Stimulated activated memory B cell treated with anti-CD40 and anti-IgM and Interleukin-4, amounts not matched to agents 10 μg/mL and 1 μg/mL and 100 μg/mL, for 72 hours (primary cell): ENCODE measurements at regions not wholly inside any gene's neighbourhood (a gene's known extent, or its start where the extent isn't known, plus 50 kb on each side); places are given as distances from the start of the nearest gene placed in this dataset.
"Not testable (repeated sequence)": the region's sequence is repeated elsewhere in the genome, so short reads cannot be mapped to it uniquely, and the experiment has no call there.

Experiments used
- ATAC-seq: fragments of 150-1000 bp; cut with Tn5 transposase; 2 replicates; pipeline ENCODE4 v1.10.0; 2021
- H3K27ac Mint-ChIP-seq: one replicate; pipeline ENCODE4 v1.8.0; 2022; ENCODE audit warnings: mild to moderate bottlenecking, mixed read lengths
- H3K27me3 Mint-ChIP-seq: one replicate; pipeline ENCODE4 v1.8.0; 2022; ENCODE audit warnings: mixed read lengths
- H3K36me3 Mint-ChIP-seq: one replicate; pipeline ENCODE4 v1.8.0; 2022; ENCODE audit warnings: mixed read lengths
- H3K4me1 Mint-ChIP-seq: one replicate; pipeline ENCODE4 v1.8.0; 2022; ENCODE audit warnings: mixed read lengths
- H3K4me3 Mint-ChIP-seq: one replicate; pipeline ENCODE4 v1.8.0; 2022; ENCODE audit warnings: mild to moderate bottlenecking, moderate library complexity, mixed read lengths
- H3K9me3 Mint-ChIP-seq: one replicate; pipeline ENCODE4 v1.8.0; 2022; ENCODE audit warnings: mixed read lengths

GRCh38 chrX:79557212-79557611 lies 190.1 kb upstream of the ITM2A start:
- no peaks in the 10 kb centered on the region for H3K9me3 Mint-ChIP-seq

GRCh38 chrX:79556800-79557199 lies 189.7 kb upstream of the ITM2A start:
- H3K27me3 Mint-ChIP-seq: no peaks in the 10 kb centered on the region
- ATAC-seq: no peak

More at GRCh38 chrX:79557212-79557611, 190.1 kb upstream of the ITM2A start:
- Mint-ChIP-seq H3K27me3 (no peaks in the 10 kb centered on the region), H3K4me3 (no peak overlapping the region), H3K4me1 (no peaks in the 10 kb centered on the region), H3K36me3 (no peaks in the 10 kb centered on the region), H3K27ac (no peak overlapping the region)
- ATAC-seq: no peak

GRCh38 chrX:79530310-79531108 lies 163.4 kb upstream of the ITM2A start:
- no peak overlapping the region for H3K27ac Mint-ChIP-seq
- H3K9me3 Mint-ChIP-seq: no peaks in the 10 kb centered on the region
- no peak overlapping the region for H3K4me3 Mint-ChIP-seq
- no peaks in the 10 kb centered on the region for H3K4me1 Mint-ChIP-seq
- no peaks in the 10 kb centered on the region for H3K36me3 Mint-ChIP-seq
- ATAC-seq: no peak
- H3K27me3 Mint-ChIP-seq: no peaks in the 10 kb centered on the region

More at GRCh38 chrX:79556800-79557199, 189.7 kb upstream of the ITM2A start:
- no peak overlapping the region for H3K27ac Mint-ChIP-seq
- H3K9me3 Mint-ChIP-seq: no peaks in the 10 kb centered on the region
- no peaks in the 10 kb centered on the region for H3K4me1 Mint-ChIP-seq
- H3K4me3 Mint-ChIP-seq: no peak overlapping the region
- no peaks in the 10 kb centered on the region for H3K36me3 Mint-ChIP-seq

- no peaks in the 10 kb centered on the region for H3K36me3 Mint-ChIP-seq
- H3K27me3 Mint-ChIP-seq: no peaks in the 10 kb centered on the region
- H3K9me3 Mint-ChIP-seq: peaks cover 4% of the 10 kb centered on the region
- no peaks in the 10 kb centered on the region for H3K4me1 Mint-ChIP-seq
- no peak overlapping the region for H3K4me3 Mint-ChIP-seq
- H3K27ac Mint-ChIP-seq: no peak overlapping the region
- no peak for ATAC-seq
Measured at GRCh38 chrX:79524642-79525041, 157.5 kb upstream of the ITM2A start.

GRCh38 chrX:79515529-79515928 lies 148.4 kb upstream of the ITM2A start:
- Mint-ChIP-seq H3K9me3 (no peaks in the 10 kb centered on the region), H3K27ac (no peak overlapping the region), H3K27me3 (no peaks in the 10 kb centered on the region), H3K4me3 (no peak overlapping the region), H3K4me1 (no peaks in the 10 kb centered on the region), H3K36me3 (no peaks in the 10 kb centered on the region)
- no peak for ATAC-seq

- H3K9me3 Mint-ChIP-seq: no peaks in the 10 kb centered on the region
- H3K4me3 Mint-ChIP-seq: no peak overlapping the region
- no peaks in the 10 kb centered on the region for H3K4me1 Mint-ChIP-seq
- H3K36me3 Mint-ChIP-seq: no peaks in the 10 kb centered on the region
- H3K27me3 Mint-ChIP-seq: no peaks in the 10 kb centered on the region
- no peak overlapping the region for H3K27ac Mint-ChIP-seq
- ATAC-seq: no peak
Measured at GRCh38 chrX:79511799-79512198, 144.7 kb upstream of the ITM2A start.

- no peak for ATAC-seq
- H3K27ac Mint-ChIP-seq: no peak overlapping the region
- H3K9me3 Mint-ChIP-seq: peaks cover 2% of the 10 kb centered on the region
- H3K4me3 Mint-ChIP-seq: no peak overlapping the region
- H3K36me3 Mint-ChIP-seq: no peaks in the 10 kb centered on the region
- no peaks in the 10 kb centered on the region for H3K27me3 Mint-ChIP-seq
- H3K4me1 Mint-ChIP-seq: no peaks in the 10 kb centered on the region
Measured at GRCh38 chrX:79506001-79506400, 138.9 kb upstream of the ITM2A start.

- no peak for ATAC-seq
- Mint-ChIP-seq H3K4me1 (no peaks in the 10 kb centered on the region), H3K27me3 (peaks cover 14% of the 10 kb centered on the region), H3K4me3 (no peak overlapping the region), H3K9me3 (peaks cover 3% of the 10 kb centered on the region), H3K36me3 (no peaks in the 10 kb centered on the region), H3K27ac (no peak overlapping the region)
Measured at GRCh38 chrX:79482686-79483085, 115.6 kb upstream of the ITM2A start.

GRCh38 chrX:79477691-79478090 lies 110.6 kb upstream of the ITM2A start:
- Mint-ChIP-seq H3K27me3 (no peaks in the 10 kb centered on the region), H3K4me1 (no peaks in the 10 kb centered on the region), H3K27ac (no peak overlapping the region), H3K4me3 (no peak overlapping the region), H3K36me3 (no peaks in the 10 kb centered on the region), H3K9me3 (no peaks in the 10 kb centered on the region)
- no peak for ATAC-seq

GRCh38 chrX:79466636-79467035 lies 99.5 kb upstream of the ITM2A start:
- Mint-ChIP-seq H3K9me3 (no peaks in the 10 kb centered on the region), H3K4me3 (no peak overlapping the region), H3K36me3 (no peaks in the 10 kb centered on the region), H3K27me3 (no peaks in the 10 kb centered on the region), H3K4me1 (no peaks in the 10 kb centered on the region), H3K27ac (no peak overlapping the region)
- ATAC-seq: no peak

- H3K4me1 Mint-ChIP-seq: no peaks in the 10 kb centered on the region
- no peaks in the 10 kb centered on the region for H3K9me3 Mint-ChIP-seq
- H3K36me3 Mint-ChIP-seq: no peaks in the 10 kb centered on the region
- H3K27me3 Mint-ChIP-seq: no peaks in the 10 kb centered on the region
- no peak overlapping the region for H3K4me3 Mint-ChIP-seq
- no peak overlapping the region for H3K27ac Mint-ChIP-seq
- no peak for ATAC-seq
Measured at GRCh38 chrX:79462458-79462857, 95.3 kb upstream of the ITM2A start.

GRCh38 chrX:79456593-79456992 lies 89.5 kb upstream of the ITM2A start:
- H3K27me3 Mint-ChIP-seq, H3K4me3 Mint-ChIP-seq, H3K4me1 Mint-ChIP-seq, H3K27ac Mint-ChIP-seq, H3K9me3 Mint-ChIP-seq, H3K36me3 Mint-ChIP-seq, ATAC-seq: not testable (repeated sequence)

GRCh38 chrX:79452881-79453280 lies 85.7 kb upstream of the ITM2A start:
- no peaks in the 10 kb centered on the region for H3K9me3 Mint-ChIP-seq
- peaks cover 6% of the 10 kb centered on the region for H3K4me1 Mint-ChIP-seq
- no peak overlapping the region for H3K27ac Mint-ChIP-seq

GRCh38 chrX:79444694-79445210 lies 77.6 kb upstream of the ITM2A start:
- Mint-ChIP-seq H3K36me3 (no peaks in the 10 kb centered on the region), H3K4me3 (no peak overlapping the region), H3K27ac (no peak overlapping the region), H3K9me3 (no peaks in the 10 kb centered on the region), H3K27me3 (no peaks in the 10 kb centered on the region), H3K4me1 (no peaks in the 10 kb centered on the region)
- no peak for ATAC-seq

More at GRCh38 chrX:79452881-79453280, 85.7 kb upstream of the ITM2A start:
- Mint-ChIP-seq H3K36me3 (no peaks in the 10 kb centered on the region), H3K27me3 (no peaks in the 10 kb centered on the region), H3K4me3 (no peak overlapping the region)
- no peak for ATAC-seq

GRCh38 chrX:79443121-79443520 lies 76.0 kb upstream of the ITM2A start:
- Mint-ChIP-seq H3K4me1 (no peaks in the 10 kb centered on the region), H3K36me3 (no peaks in the 10 kb centered on the region), H3K27ac (no peak overlapping the region), H3K4me3 (no peak overlapping the region), H3K27me3 (no peaks in the 10 kb centered on the region), H3K9me3 (no peaks in the 10 kb centered on the region)
- ATAC-seq: no peak

- Mint-ChIP-seq H3K4me1 (no peaks in the 10 kb centered on the region), H3K27ac (no peak overlapping the region), H3K36me3 (no peaks in the 10 kb centered on the region), H3K27me3 (no peaks in the 10 kb centered on the region), H3K9me3 (no peaks in the 10 kb centered on the region), H3K4me3 (no peak overlapping the region)
- ATAC-seq: no peak
Measured at GRCh38 chrX:79440336-79440735, 73.2 kb upstream of the ITM2A start.
